ENCODE measurements at regions not wholly inside any gene's neighbourhood (a gene's known extent, or its start where the extent isn't known, plus 50 kb on each side); places are given as distances from the start of the nearest gene placed in this dataset.
"Not testable (repeated sequence)": the region's sequence is repeated elsewhere in the genome, so short reads cannot be mapped to it uniquely, and the experiment has no call there.

DNA sequence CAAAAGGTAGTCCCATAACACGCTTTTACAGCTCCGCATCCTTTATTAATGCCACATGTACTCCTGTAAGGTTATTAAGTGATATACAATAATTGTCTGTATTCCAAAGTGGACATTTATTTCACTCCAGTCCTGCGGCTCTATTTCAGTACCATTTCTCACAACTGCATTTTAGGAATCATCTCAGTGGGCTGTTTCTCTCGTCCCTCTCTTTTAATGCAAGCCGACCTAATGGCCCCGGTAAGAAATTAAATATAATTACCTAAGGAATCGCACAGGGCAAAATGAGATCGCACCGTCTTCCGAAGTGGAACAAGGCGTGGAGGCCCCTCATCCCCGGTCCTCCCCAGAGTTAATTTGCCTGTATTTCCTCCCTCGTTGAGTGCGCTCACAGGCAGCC lies 216.5 kb downstream of the RAB11FIP2 start:
- DNase-seq (ENCODE audit: extremely low read depth, low read depth): no peak
- TF ChIP-seq, protein P1, sequence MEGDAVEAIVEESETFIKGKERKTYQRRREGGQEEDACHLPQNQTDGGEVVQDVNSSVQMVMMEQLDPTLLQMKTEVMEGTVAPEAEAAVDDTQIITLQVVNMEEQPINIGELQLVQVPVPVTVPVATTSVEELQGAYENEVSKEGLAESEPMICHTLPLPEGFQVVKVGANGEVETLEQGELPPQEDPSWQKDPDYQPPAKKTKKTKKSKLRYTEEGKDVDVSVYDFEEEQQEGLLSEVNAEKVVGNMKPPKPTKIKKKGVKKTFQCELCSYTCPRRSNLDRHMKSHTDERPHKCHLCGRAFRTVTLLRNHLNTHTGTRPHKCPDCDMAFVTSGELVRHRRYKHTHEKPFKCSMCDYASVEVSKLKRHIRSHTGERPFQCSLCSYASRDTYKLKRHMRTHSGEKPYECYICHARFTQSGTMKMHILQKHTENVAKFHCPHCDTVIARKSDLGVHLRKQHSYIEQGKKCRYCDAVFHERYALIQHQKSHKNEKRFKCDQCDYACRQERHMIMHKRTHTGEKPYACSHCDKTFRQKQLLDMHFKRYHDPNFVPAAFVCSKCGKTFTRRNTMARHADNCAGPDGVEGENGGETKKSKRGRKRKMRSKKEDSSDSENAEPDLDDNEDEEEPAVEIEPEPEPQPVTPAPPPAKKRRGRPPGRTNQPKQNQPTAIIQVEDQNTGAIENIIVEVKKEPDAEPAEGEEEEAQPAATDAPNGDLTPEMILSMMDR (IDR thresholded peaks at IDR 0.05; ENCODE audit: low read depth, low read length): no peak

DNA sequence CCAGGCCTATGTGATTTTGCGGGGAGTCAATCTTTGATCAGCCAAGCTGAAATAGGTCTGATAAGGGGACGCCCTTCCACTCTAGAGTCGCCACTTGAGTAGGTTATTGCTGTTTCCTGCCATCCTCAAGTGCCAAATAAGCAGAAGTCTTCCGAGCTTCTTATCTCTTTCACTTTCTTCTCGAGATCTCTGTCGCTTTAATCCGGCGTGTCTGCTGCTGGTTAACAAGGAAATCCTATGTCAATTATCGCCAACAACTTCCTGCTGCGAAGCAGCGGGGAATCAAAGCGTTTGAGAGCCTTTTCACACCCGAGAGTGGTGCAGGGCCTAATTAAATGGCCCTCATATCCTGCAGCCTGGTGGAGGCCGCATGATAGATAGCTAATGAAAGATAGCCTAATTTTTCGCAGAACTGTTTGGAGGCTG lies 215.9 kb downstream of the RAB11FIP2 start:
- DNase-seq (ENCODE audit: extremely low read depth, low read depth): no peak
- TF ChIP-seq, protein P1 (IDR thresholded peaks at IDR 0.05; ENCODE audit: low read depth, low read length): no peak

DNA sequence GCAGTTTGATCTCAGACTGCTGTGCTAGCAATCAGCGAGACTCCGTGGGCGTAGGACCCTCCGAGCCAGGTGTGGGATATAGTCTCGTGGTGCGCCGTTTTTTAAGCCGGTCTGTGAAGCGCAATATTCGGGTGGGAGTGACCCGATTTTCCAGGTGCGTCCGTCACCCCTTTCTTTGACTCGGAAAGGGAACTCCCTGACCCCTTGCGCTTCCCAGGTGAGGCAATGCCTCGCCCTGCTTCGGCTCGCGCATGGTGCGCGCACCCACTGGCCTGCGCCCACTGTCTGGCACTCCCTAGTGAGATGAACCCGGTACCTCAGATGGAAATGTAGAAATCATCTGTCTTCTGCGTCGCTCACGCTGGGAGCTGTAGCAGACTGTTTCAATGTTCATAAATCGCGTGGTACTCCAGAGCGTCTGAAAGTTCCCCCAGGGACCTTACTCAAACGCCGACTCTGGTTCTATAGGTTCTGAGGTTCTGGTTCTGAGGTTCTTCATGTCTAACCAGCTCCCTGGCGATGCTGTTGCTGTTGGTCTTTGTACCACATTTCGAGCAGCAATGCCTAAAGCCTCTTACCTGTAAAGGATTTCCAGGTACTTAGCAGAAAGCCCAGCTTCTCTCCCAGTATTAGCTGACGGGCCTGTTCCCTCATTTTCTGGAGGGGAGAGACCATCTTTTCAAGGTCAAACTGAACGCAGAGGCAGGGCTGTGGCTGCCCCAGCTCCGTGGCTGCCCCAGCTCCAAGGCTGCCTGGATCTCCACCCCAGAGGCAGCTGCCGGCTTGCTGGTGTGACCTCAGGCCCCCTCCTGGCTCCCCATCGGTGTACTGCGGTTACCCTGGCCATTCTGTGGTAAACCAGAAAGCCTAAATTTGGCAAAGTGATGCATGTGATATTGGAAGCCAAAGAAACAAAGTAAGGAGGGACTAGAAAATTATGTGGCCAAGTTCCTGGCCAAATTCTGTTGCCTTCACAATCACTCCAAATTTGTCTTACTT lies 207.9 kb downstream of the RAB11FIP2 start:
- not testable (repeated sequence) for DNase-seq (ENCODE audit: extremely low read depth, low read depth)

DNA sequence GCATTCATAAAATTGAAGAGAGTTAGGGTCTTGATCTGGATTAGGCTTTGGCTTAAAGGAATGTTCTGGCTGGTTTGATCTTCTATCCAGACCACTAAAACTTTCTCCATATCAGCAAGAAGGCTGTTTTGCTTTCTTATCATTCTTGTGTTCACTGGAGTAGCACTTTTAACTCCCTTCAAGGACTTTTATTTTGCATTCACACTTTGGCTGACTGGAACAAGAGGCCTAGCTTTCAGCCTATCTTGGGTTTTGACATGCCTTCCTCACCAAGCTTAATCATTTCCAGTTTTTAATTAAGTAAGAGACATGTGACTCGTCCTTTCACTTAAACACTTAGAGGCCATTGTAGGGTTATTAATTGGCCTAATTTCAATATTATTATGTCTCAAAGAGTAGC lies 190.3 kb downstream of the RAB11FIP2 start:
- not testable (repeated sequence) for DNase-seq (ENCODE audit: extremely low read depth, low read depth)

DNA sequence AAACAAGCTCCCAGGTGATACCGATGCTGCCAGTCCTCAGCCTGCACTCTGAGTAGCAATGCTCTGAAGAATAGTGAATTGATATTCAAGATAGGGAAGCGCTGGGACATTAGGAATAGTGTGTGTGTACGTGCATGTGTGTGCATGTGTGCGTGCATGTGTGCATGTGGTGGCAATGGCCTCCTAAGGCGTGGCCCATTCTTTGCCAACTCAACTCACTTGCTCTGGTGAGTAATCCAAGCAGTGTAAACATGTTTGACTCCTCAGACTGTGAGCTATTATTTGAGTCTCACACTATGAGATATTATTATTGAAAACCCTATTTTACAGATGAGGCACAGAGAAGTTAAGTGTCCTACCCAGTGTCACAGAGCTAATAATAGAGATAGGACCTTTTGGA lies 186.6 kb downstream of the RAB11FIP2 start:
- TF ChIP-seq, protein P1 (IDR thresholded peaks at IDR 0.05; ENCODE audit: low read depth, low read length): no peak
- no peak for DNase-seq (ENCODE audit: extremely low read depth, low read depth)

DNA sequence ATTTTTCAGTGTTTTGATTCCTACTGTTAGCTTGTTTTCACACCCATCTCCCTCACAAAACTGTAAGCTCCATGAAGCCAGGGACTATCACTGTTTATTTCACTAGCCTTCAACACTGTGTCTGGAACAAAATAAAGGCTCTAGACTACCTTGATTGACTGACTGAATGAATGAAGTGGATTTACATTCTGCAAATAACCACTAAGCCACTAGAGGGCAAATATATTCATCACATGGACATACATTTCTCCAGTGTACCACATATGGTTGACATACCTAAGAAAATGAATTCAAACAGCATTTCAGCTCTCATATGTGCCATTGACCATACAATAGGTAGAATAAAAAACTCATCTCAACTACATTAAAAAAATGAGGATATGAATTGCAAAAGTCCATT lies 185.9 kb downstream of the RAB11FIP2 start:
- no peak for DNase-seq (ENCODE audit: extremely low read depth, low read depth)
- TF ChIP-seq, protein P1 (IDR thresholded peaks at IDR 0.05; ENCODE audit: low read depth, low read length): peak; percentile 21

DNA sequence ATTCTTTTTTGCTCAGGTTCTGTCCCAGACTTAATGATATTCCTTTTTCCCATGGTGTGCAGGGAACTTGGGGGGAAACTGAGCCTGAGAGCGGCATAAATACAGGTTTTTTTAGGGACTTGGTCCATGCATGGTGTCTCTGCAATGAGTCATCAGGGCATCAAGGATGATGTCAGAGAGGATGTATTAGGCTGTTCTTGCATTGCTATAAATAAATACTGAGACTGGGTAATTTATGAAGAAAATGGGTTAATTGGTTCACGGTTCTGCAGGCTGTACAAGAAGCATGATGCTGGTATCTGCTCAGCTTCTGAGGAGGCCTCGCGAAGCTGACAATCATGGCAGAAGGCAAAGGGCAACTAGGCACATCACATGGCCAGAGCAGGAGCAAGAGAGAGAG lies 185.4 kb downstream of the RAB11FIP2 start:
- DNase-seq (ENCODE audit: extremely low read depth, low read depth): no peak
- TF ChIP-seq, protein P1 (IDR thresholded peaks at IDR 0.05; ENCODE audit: low read depth, low read length): no peak

DNA sequence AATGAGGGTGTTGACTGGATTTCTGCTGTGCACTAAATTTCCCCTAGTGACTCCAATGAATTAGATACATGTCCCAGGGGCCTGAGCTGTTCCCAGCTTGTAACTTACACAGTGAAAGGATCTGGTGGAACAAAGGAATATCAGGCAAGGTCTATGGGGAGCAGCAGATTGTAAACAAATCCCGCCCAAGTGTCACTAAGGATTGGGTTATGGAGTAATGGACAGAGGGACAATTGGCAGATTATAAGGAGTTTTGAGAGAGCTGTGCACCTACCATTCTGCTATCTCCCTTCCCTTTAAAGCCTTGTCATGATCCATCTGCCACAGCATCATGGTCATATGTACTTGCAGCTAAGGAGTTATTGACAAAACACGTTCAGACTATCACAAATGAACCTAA lies 183.0 kb downstream of the RAB11FIP2 start:
- DNase-seq (ENCODE audit: extremely low read depth, low read depth): no peak
- TF ChIP-seq, protein P1 (IDR thresholded peaks at IDR 0.05; ENCODE audit: low read depth, low read length): no peak
